SHP77 (cell line): ENCODE measurements at regions not wholly inside any gene's neighbourhood (a gene's known extent, or its start where the extent isn't known, plus 50 kb on each side); places are given as distances from the start of the nearest gene placed in this dataset.

ENCODE experiments used
- DNase-seq, 2 experiments: peaks; one replicate each; lab custom pipeline; 2025; lab: John Stamatoyannopoulos, UW

GRCh38 chr5:162485666-162486292, 418.2 kb downstream of the GABRG2 start:
- peak; percentile 32 to 60 for DNase-seq

- no peak for DNase-seq
These were observed 420.3 kb downstream of the GABRG2 start for GRCh38 chr5:162487528-162488525.

DNA sequence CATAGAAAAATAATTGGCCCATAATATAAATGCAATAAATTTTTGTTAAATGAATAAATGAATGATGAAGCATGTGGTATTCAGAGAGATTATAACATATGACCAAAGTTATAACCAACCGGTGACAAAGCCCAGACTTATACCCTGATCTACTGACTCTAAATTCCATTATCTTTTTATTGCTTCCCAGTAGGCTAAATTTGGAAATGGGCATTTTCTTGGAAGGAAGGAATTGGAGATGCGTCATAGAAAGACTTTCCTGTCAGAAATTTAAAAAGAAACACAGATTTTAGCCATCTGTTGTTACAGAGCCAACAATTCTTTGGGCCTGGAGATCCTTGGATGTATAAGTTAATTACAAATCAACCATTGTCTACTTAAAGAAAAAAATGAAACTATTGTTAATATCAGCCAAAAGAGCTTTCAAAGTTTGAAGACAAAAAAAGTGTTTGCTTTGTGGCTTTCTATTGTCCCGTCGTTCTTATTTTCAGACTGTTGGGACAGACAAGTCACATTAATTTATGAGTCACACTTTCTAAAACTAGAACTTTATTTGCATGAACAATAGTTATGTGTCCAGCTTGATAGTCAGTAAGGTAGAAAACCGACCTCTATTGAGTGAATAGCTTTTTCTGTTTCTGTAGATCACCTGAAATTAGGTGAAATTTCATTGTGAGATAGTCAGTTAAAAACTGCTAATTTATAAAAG, 428.7 kb downstream of the GABRG2 start:
- no peak for DNase-seq

GRCh38 chr5:162497455-162497854, 429.9 kb downstream of the GABRG2 start:
- DNase-seq: no peak

DNA sequence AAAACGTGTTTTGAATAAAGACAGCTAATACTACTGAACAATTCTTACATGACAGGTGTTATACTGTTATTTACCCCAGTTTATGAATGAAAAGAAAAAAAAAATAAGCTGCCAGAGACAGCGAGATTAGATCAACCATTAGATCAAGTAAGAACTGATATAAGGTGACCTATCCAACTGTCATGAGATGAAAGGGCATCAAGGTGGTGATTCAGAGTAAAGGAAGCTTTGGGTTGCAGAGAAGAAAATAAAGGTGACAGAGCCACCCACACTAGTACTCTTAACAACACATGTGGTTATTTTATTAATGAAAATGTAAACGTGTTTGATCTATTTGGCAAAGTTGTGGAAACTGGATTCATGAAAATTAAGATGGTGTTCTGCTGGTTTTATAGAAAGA, 435.2 kb downstream of the GABRG2 start:
- no peak for DNase-seq

- no peak for DNase-seq
These were observed 436.2 kb downstream of the GABRG2 start for GRCh38 chr5:162503796-162504195.

GRCh38 chr5:162512935-162513565, 445.5 kb downstream of the GABRG2 start:
- DNase-seq: no peak

DNA sequence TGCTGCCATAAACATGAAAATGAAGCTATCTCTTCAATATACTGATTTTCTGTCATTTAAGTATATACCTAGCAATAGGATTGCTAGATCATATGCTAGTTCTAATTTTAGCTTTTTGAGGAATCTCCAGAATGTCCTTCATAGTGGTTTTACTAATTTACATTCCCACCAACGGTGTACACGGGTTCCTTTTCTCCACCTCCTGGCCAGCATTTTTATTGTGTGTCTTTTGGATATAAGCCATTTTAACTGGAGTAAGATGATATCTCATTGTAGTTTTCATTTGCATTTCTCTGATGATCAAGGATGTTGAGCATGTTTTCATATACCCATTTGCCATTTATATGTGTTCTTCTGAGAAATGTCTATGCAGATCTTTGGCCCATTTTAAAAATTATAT, 446.5 kb downstream of the GABRG2 start:
- DNase-seq: no peak

DNA sequence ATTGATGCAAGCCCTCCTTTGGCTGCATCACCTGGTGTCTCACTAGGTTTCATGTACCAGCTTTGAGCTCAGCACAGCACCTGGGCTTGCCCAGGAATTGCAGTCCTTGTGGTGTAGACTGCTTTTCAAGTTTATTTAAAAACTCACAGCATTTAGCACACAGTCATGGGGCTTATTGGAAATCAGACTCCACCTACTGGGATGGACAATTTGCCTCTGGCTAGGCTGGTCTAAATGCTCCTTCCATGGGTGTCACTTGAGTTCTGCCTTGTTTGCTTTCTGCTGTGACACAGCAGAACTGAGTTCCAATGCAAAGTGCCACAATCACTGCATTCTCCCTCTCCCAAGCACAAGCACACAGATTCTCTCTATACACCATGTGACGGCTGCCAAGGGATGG, 453.3 kb downstream of the GABRG2 start:
- no peak for DNase-seq

DNA sequence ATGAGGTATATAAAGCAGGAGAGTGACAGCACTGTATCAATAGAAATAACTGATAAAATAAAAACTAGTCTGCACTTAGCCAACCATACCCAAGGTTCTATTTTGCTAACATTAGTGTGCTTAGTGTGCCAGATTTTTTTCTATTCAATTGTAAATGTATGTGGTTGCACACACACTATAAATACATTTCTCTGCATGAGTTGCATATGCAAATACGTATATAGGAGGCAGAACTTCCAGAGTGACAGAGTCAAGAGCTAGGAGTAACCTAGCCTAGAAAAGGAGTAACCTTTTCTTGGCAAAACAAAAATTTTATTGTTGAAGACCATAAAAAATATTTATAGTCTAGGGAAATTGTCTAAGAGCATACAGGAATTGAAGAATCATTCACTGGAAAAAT, 461.6 kb downstream of the GABRG2 start:
- no peak for DNase-seq

GRCh38 chr5:162529886-162530285, 462.3 kb downstream of the GABRG2 start:
- DNase-seq: no peak

DNA sequence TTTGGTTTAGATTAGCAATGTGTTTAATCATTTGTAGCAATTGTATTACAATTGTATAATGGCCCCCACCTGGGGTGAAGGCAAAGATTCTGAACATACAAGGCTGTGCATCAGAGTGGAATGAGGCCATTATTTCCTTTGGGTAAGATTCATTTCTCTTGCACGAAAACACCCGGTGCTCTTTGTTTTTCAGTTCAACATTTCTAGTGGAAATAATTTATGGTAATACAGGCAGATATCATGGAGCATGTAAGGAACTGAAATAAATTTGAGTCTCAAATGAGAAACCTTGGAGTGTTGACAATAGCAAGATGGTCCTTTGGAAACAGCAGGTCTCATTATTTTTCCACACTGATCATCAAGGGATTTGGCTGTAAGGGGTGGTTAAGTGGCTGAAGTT, 475.9 kb downstream of the GABRG2 start:
- DNase-seq: no peak

GRCh38 chr5:162544905-162545304, 477.3 kb downstream of the GABRG2 start:
- DNase-seq: no peak

DNA sequence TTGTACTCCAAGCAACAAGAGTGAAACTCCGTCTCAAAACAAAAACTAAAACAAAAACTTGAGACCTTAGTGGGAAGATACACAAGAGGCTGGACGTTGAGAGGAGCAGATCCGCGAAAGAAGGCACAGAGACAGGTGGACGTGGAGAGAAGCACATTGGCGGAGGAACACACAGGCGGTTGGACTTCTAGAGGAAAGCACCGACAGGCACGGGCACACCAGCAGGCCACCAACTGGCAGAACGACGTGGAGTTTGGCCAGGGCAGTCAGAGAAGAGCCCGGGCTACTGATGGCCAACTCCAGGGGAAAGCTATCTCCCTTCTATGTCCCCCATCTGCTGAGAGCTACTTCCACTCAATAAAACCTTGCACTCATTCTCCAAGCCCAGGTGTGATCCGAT, 482.7 kb downstream of the GABRG2 start:
- DNase-seq: no peak

DNA sequence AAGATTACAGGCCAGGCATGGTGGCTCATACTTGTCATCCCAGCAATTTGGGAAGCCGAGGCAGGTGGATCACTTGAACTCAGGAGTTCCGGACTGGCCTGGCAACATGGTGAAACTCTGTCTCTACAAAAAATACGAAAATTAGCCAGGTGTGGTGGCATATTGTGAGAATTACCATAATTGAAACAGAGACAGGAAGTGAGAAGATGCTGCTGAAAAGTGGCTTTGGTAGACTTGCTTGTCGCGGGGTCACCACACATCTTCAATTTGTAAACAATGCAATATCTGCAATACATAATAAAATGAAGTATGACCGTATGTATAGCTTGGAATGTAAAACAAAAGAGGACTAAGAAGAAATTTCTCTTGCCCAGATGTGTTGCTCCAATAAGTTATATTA, 490.5 kb downstream of the GABRG2 start:
- no peak for DNase-seq

DNA sequence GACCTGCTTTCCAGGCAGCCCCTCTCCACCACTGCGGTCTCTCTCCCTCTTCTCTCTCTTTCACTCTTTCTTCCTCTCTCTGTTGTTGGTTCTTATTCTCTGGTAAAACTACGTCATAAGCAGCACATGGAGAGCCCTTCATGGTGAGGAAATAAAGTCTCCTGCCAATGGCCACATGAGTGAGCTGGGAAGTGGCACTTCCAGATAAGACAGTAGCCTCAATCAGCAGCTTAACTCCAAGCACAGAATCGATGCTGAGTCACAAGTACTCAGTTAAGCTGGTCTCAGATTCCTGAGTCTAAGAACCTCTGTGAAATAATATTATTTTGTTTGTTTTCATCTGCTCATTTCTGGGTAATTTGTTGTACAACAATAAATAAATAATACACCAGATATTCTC, 500.1 kb downstream of the GABRG2 start:
- no peak for DNase-seq

- no peak for DNase-seq
These were observed 506.2 kb downstream of the GABRG2 start for GRCh38 chr5:162573758-162574157.

GRCh38 chr5:162591724-162592123, 524.2 kb downstream of the GABRG2 start:
- DNase-seq: no peak

DNA sequence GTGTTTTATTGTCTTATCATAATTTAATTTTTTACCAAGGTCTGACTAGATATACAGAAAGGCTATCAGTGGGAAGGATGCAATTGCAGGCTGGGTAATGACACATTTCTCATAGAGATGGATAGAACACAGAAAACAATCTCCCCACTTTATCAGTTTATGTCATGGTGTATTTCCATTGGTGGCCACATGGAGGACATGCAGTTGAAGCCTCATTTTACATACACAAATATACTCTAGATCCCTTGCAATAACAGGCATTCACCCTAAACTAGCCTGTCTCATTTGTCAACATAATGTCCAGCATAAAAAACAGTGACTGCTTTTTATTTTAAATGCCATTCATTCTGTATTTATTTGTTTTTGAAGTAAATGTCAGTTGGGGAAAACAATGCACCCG, 526.3 kb downstream of the GABRG2 start:
- DNase-seq: no peak

GRCh38 chr5:162603443-162604070, 536.0 kb downstream of the GABRG2 start:
- no peak for DNase-seq

DNA sequence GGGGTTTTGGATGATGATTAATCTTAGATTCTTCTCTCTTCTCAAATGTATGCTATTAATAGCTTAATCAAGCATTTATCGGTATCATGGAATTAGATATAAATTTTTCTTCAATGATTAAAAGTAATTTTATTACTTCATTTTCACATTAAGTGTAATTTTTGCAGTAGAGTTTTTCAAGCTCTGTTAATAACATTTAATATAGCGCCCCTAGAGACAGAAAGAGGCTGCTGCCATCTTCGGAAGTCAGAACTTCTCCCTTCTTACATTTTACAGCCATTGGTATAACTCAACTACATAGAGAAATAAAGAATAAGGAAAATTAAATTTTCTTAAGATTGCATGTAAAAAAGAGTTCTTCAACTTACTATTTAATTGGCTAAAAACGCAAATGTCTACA, 540.3 kb downstream of the GABRG2 start:
- no peak for DNase-seq
